ENCODE measurements at regions not wholly inside any gene's neighbourhood (a gene's known extent, or its start where the extent isn't known, plus 50 kb on each side); places are given as distances from the start of the nearest gene placed in this dataset.

GRCh38 chr5:171509467-171509866, 90.0 kb downstream of the FGF18 start:
- no peak for DNase-seq

GRCh38 chr5:171512397-171512796, 93.0 kb downstream of the FGF18 start:
- no peak for DNase-seq

DNA sequence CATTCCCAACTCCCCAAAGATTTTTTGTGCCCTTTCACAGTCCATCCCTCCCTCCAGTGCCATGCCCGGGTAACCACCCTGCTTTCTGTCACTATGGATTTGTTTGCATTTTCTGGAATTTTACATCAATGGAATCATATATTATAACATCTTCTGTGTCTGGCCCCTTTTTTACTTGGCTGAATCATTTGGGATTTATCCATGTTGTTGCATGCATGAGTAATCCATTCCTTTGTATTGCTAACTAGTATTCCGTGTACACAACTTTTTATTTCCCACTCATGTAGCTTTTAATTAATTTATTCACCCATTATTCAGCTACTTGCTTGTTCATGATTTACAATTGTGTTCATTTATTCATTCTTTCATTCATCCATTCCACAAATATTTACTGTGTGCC, 94.1 kb downstream of the FGF18 start:
- DNase-seq = no peak

DNA sequence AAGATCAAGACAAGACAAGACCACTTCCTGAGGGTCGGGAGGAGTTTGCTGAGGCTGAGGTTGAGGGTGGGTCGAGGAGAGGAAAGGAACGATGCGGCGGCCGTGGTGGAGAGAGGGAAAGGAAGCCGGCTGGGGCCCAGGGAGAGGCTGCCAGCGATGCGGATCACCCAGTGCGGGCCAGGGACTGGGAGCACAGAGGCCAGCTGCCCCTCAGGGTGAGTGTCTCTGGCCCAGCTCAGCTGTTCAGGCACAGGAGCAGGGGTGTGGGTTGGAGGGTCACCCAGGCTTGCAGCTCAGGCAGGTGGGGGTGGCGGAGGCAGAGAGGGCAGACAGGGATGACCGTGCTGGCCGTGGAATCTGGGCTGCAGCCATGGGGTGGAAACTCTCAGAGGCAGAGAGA, 99.5 kb downstream of the FGF18 start:
- no peak for DNase-seq

DNA sequence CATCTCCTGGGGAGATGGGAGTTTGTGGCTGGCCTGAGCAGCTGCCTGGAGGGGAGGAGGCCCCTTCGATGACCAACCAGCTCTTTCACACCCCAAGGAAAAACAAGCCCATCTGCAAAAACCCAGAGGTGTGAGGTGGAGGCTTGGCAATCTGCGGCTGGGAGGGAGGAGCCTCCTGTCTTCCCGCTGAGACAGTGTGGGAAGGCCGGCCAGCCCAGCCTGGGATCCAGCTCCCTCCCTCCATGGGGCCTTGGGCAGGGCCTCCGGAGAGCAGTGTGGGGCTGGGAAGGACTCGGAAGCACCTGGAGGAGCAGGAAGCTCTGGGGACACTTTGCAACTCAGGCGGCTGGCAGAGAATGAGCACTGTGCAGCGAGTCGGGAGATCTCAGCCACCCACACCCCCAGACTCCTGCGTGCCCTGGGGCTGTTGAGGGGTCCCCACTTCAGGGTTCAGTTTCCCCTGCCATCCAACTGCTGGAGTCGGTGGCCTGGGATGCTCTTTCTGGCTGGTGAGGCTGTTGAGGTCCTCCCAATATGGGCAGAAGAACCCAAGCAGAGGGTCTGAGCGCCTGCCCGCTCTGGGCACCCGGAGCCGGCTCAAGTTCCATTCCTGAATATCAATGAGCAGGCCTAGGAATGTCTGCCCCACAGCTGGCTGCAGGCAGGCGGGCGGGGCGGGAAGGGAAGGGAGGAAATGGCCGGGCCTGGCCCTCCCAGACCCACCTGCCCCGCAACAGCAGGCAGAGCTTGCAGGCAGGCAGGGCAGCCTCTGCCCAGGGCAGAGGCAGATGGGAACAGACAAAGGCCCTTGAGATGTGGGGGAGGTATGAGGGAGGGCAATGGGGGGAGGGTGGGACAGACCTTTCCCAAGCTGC, 101.1 kb downstream of the FGF18 start:
- no peak for DNase-seq

DNA sequence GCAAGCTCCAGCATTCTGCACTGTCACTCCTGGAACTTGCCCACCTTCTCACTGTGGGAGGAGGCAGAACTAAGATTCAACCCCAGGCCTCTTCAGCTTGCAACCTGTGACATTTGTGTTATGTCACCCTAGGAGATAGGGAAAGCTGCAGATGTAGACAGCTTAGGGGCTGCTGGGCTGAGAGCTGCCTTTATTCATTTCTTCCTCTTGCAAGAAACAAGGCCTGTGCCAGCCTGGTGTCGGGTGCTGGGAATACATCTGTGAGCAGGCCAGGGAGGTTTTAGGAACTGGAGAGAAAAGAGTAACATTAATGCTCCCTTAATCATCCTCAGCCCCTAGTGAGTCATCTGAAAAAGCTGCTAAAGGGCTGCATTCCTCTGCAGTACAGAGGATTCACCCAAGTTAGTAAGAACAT, 101.8 kb downstream of the FGF18 start:
- DNase-seq = no peak

DNA sequence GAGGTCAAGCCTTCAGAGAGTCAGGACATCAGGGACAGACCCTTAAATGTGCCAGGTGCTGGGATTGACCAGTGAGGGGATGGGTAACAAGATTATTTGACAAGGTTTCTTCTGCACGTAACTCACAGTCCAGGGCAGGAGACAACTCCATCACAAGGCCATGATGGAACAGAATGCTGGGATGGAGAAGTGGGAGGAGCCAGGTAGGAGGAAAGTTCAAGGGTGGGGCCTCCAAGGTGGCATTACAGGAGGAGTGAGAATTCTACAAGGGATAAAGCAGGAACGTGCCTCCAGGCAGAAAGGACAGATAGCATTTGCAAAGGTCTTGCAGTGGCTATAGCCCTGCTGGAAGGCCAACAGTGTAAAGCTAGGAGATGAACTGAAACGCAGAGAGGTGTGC, 102.2 kb downstream of the FGF18 start:
- DNase-seq = no peak

- no peak for DNase-seq
These were observed 104.3 kb downstream of the FGF18 start for GRCh38 chr5:171523781-171524180.

- DNase-seq = no peak
These were observed 105.0 kb downstream of the FGF18 start for GRCh38 chr5:171524466-171524865.

GRCh38 chr5:171525085-171525484, 105.6 kb downstream of the FGF18 start:
- no peak for DNase-seq

DNA sequence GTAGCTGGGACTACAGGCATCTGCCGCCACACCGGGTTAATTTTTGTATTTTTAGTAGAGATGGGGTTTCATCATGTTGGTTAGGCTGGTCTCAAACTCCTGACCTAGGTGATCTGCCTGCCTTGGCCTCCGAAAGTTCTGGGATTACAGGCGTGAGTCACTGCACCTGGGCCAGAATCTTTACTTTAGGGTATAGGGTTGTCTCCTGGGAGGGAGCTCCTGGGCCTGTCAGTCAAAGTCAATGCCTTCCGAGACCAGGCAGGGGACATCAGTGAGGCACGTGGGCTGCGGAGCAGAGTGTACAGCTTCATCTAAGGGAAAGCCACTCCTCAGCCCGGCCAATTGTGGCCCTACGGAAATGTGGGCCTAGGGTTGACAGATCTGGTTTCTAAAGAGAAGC, 108.6 kb downstream of the FGF18 start:
- no peak for DNase-seq

DNA sequence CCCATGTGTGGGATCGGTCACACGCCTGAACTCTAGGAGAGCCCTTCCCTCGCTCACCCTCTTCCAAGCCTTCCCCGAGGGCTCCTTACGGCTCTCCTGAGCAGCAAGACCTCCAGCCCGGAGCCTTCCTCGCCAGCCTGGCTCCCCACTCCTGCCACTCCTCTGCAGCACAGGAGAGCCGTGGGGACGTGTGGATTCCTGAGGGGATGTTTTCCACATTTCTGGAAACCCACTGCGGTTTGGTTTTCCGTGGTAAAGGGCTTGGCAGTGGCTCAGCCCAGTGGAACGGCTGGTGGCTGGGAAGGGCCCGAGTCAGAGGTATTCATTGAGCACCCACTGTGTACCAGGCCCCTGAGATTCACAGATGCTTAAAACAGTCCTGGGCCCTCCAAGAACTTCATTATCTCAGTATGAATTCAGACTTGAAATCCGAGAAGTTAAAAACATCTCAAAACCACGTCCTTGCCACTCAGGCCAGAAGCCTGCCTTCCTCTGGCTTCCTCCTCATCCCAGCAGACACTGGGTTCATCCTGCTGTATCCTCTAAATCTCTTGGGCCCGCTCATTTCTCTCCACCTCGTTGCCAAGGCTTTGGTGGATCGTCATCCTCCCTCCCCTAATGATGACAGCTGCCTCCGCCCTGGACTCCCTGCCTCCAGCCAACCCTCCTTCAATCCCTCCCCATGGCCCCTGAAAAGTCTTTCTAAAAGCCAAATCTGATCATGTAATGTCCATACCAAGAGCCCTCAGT, 109.6 kb downstream of the FGF18 start:
- no peak for DNase-seq

- DNase-seq = no peak
These were observed 112.2 kb downstream of the FGF18 start for GRCh38 chr5:171531638-171532037.

- DNase-seq = no peak
These were observed 113.7 kb downstream of the FGF18 start for GRCh38 chr5:171533153-171533552.

GRCh38 chr5:171534043-171534895, 114.8 kb downstream of the FGF18 start:
- DNase-seq = no peak

DNA sequence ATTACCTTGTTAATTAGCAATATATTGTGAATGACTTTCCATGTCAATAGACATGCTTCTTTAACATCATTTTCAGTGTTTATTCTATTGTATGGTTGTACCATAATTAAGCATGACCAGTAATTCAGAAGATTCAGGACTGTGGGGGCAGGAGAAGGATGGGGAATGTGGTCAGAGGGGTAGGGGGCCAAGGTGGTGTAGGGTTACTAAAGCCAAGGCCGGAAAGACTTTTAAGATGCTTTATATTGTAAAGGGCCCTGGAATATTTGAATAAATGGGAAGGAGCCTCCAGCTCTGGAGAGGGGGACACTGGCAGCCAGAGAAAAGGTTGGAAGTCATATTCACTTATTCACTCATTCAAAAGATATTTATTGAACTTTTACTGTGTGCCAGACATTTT, 115.7 kb downstream of the FGF18 start:
- DNase-seq = no peak

DNA sequence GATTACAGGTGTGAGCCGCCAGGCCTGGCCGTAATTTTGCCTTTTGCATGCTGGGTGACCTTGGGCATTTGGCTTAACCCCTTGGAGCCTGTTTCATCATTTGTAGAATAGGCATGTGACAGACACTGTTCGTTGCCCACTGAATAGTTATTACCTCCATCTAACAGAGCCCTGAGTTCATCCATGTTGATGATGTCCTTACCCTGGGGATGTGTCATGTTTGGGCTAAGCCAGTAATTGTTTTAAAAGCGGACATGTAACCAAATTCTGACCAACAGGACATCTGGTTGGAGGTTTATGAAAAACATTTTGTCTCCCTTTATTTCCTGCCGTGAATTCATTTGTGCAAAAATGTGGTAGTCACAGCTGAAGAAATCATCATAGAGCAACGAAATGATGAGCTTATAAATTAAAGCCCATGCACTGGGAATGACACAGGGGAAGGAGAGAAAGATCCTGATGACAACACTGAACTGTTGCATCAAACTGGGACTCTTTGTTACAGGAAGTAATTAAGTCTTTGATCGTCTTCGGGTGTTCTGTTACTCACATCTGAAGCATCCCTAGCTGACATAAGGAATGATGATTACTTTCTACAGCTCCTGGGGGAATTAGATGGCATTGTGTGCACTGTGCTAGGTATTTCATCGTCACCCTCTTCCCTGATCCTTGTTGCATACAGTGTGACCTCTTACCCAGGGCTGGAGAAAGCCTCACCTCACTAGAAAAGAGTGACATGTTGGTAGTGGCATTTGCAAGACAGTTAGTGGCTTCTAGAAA, 117.8 kb downstream of the FGF18 start:
- no peak for DNase-seq

DNA sequence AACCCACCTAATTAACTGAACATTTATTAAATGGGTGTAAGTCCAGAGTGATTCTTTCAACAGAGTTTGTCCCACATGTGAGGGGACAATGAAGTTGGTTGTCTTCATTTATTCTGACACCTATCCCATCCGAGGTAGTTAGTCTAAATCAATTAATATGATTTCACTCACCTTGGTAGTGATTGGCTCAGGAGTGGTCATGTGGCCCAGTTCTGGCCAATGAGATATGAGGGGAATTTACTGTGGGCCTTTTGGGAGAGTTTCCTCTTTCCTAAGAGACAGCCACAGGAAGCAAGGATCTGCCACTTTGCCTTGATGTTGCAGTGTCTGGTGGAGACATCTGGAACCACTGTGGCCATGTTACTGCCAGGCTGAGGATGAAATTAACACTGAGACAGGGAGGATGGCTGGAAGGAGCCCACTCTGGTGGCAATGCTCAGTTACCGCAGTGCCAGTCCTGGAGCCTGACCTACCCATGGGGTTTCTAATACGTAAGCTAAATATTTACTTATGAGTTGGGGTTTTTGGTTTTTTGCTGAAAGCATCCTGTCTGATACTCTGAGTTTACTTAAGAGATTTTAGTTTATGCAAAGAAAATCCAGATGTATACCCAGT, 118.6 kb downstream of the FGF18 start:
- DNase-seq = no peak

DNA sequence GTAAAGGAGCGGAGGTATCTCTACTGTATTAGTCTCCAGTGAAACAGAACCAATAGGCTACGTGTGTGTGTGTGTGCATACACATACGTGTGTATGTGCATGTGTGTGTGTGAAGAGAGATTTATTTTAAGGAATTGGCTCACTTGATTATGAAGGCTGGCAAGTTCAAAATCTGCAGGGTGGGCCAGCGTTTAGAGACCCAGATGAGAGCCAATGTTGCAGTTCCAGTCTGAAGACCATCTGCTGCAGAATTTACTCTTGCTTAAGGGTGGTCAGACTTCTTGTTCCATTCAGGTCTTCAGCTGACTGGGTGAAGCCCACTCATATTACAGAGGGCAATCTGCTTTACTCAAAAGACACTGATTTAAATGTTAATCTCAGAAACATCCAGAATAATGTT, 119.2 kb downstream of the FGF18 start:
- no peak for DNase-seq

- DNase-seq = no peak
These were observed 121.4 kb downstream of the FGF18 start for GRCh38 chr5:171540865-171541264.

GRCh38 chr5:171541341-171541776, 121.9 kb downstream of the FGF18 start:
- DNase-seq = no peak

DNA sequence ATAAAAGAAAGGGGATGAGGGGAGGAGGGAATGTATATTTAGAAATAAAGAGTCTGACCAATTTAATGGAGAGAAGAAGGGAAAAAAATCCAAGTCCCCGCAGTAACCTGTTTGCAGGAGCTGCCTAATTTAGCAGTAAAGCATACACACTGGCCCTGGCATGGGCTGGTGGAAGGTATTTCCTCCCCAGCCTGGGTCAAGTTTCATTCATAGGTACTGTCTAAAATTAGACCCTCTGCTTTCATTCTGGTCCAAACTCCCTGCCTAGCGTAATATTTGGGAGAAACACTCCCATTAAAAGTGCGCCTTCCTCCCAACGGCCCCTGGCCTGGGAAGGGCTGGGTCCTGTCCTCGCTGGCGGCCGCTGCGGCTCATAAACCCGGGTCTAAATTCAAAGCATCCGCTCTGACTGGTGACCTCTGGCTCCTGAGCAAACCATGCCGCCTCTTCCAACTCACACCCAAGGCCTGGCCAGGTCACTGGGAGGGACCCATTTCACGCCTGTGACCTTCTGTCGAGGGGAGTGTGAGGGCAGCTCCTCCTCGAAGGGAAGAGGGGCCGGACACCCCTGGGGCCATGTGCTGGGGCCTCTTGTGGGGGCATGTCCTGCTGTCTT, 123.2 kb downstream of the FGF18 start:
- DNase-seq = no peak
